H1 (cell line): ENCODE measurements at regions not wholly inside any gene's neighbourhood (a gene's known extent, or its start where the extent isn't known, plus 50 kb on each side); places are given as distances from the start of the nearest gene placed in this dataset.

Experiments used
- ATF2 ChIP-seq: IDR thresholded peaks from 2 replicates; pipeline ENCODE4 v1.6.1; 2012; ENCODE audit warnings: low read length, inconsistent platforms
- CHD1 ChIP-seq: IDR thresholded peaks from 2 replicates; pipeline ENCODE4 v1.6.1; 2012; ENCODE audit warnings: low read depth, low read length, improper control_type of control experiment
- CHD7 ChIP-seq: fragments of 300-600 bp; sonication (generic); IDR thresholded peaks from 2 replicates; pipeline ENCODE4 v1.7.1; 2012; ENCODE audit warnings: low read length, moderate library complexity, mild to moderate bottlenecking, inconsistent platforms; ENCODE audit not compliant: insufficient replicate concordance
- CTCF ChIP-seq, 3 experiments: IDR thresholded peaks; 1 replicate in 2 of 3; 2 replicates in 1 of 3; pipeline versions ENCODE4 v1.5.1 to v1.6.1; 2011; ENCODE audit warnings: low read length in 3 of 3, mild to moderate bottlenecking in 3 of 3, inconsistent platforms in 2 of 3, low read depth in 1 of 3, moderate library complexity in 1 of 3; ENCODE audit not compliant: insufficient read depth in 1 of 3; ENCODE audit errors: control extremely low read depth in 1 of 3
- EZH2 ChIP-seq: fragments of 200-600 bp; sonication (generic); IDR thresholded peaks from 2 replicates; pipeline ENCODE4 v1.7.1; 2012; ENCODE audit warnings: low read depth, mild to moderate bottlenecking, moderate library complexity, low read length, inconsistent platforms; ENCODE audit not compliant: severe bottlenecking
- GABPA ChIP-seq: IDR thresholded peaks from 2 replicates; pipeline ENCODE4 v1.6.1; 2011; ENCODE audit warnings: mild to moderate bottlenecking, low read length, moderate library complexity, borderline replicate concordance; ENCODE audit not compliant: insufficient read depth
- RFX5 ChIP-seq: IDR thresholded peaks from 2 replicates; pipeline ENCODE4 v1.6.1; 2011; ENCODE audit warnings: low read depth, low read length, improper control_type of control experiment, borderline replicate concordance
- SIN3A ChIP-seq, 2 experiments: IDR thresholded peaks in 1 of 2; conservative IDR thresholded peaks in 1 of 2; 2 replicates each; pipeline ENCODE4 v1.6.1; 2011 to 2012; ENCODE audit warnings: low read length in 2 of 2, improper control_type of control experiment in 1 of 2, low read depth in 1 of 2, mild to moderate bottlenecking in 1 of 2
- SP1 ChIP-seq: IDR thresholded peaks from 2 replicates; pipeline ENCODE4 v1.6.1; 2011; ENCODE audit warnings: low read depth, low read length
- TAF1 ChIP-seq: IDR thresholded peaks from 2 replicates; pipeline ENCODE4 v1.6.1; 2011; ENCODE audit warnings: mild to moderate bottlenecking, low read depth, low read length
- TEAD4 ChIP-seq: IDR thresholded peaks from 2 replicates; pipeline ENCODE4 v1.6.1; 2012; ENCODE audit warnings: low read depth, low read length, inconsistent platforms, mixed read lengths
- YY1 ChIP-seq: IDR thresholded peaks from 2 replicates; pipeline ENCODE4 v1.6.1; 2011; ENCODE audit warnings: low read depth, mild to moderate bottlenecking, low read length

GRCh38 chr11:98565311-98565710 lies 455.4 kb upstream of the CNTN5 start:
- TF ChIP-seq TAF1 (no peak), GABPA (no peak), CTCF (IDR thresholded peaks at IDR 0.05; ENCODE audit: control extremely low read depth in 1 of 3, insufficient read depth in 1 of 3, low read depth in 1 of 3, low read length in 3 of 3) (no peak), RFX5 (no peak), YY1 (no peak), SP1 (no peak), ATF2 (no peak), TEAD4 (no peak), EZH2 (no peak), CHD7 (no peak), SIN3A (conservative IDR thresholded peaks at IDR 0.05 in 1 of 2, IDR thresholded peaks at IDR 0.05 in 1 of 2; ENCODE audit: low read depth in 1 of 2, low read length in 2 of 2) (no peak), CHD1 (no peak)
